Breast epithelium (tissue), 3 donors: ENCODE measurements at regions not wholly inside any gene's neighbourhood (a gene's known extent, or its start where the extent isn't known, plus 50 kb on each side); places are given as distances from the start of the nearest gene placed in this dataset.

Source experiments
- POLR2A ChIP-seq: fragments of 450-650 bp; IDR thresholded peaks from one replicate; pipeline ENCODE4 v1.6.1; 2016; ENCODE audit warnings: antibody characterized with exemption, mild to moderate bottlenecking, moderate library complexity
- POLR2AphosphoS5 ChIP-seq, 3 donors: sonication (generic); formaldehyde crosslinking; IDR thresholded peaks; one replicate each; pipeline ENCODE4 v1.6.1; 2017; ENCODE audit warnings: antibody characterized with exemption in 3 of 3
- TF ChIP-seq, protein P1 (sequence below), 3 donors: fragments of 450-650 bp; IDR thresholded peaks; one replicate each; pipeline ENCODE4 v1.5.1; 2016 to 2017; ENCODE audit warnings: antibody characterized with exemption in 3 of 3, mild to moderate bottlenecking in 3 of 3, moderate library complexity in 3 of 3

DNA sequence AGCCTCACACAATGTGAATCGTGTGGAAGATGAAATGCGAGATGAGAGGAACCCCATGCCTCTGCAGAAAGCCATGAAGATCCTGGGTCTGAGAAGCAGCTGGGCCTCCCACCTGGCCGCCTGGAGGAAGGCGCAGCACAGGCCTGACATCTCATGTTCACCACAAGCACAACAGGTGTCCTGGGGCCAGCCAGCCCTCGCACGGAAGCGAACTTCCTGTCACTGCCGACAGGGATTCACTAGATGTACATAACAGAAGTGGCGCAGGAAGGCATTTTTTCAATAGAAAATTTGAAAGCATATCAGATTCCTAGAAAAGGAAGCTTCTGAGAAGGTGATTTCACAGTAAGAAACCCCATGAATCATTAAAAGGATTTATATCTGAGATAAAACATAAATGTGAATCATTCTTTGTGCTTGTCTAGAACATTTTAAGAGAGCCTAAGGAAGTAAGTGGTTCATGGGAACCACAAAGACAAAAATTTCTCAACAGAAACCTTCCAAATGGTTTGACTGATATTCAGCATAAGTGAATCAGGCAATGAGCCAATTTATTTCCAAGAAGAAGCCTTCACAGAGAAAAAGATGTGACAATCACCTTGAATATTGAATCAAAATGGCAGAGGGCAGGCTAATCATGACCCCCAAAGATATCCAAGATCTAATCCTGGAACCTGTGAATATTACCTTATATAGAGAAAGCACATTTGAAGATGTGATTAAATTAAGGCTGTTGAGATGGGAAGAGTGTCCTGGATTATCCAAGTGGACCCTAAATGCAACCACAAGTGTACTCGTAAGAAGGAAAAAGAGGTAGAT, 311.9 kb downstream of the DUSP6 start:
- no peak for TF ChIP-seq POLR2A
- TF ChIP-seq, protein P1, sequence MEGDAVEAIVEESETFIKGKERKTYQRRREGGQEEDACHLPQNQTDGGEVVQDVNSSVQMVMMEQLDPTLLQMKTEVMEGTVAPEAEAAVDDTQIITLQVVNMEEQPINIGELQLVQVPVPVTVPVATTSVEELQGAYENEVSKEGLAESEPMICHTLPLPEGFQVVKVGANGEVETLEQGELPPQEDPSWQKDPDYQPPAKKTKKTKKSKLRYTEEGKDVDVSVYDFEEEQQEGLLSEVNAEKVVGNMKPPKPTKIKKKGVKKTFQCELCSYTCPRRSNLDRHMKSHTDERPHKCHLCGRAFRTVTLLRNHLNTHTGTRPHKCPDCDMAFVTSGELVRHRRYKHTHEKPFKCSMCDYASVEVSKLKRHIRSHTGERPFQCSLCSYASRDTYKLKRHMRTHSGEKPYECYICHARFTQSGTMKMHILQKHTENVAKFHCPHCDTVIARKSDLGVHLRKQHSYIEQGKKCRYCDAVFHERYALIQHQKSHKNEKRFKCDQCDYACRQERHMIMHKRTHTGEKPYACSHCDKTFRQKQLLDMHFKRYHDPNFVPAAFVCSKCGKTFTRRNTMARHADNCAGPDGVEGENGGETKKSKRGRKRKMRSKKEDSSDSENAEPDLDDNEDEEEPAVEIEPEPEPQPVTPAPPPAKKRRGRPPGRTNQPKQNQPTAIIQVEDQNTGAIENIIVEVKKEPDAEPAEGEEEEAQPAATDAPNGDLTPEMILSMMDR (IDR thresholded peaks at IDR 0.05), result no peak
- TF ChIP-seq POLR2AphosphoS5 (IDR thresholded peaks at IDR 0.05), result no peak
